OCI-M2 (cell line): ENCODE measurements at regions not wholly inside any gene's neighbourhood (a gene's known extent, or its start where the extent isn't known, plus 50 kb on each side); places are given as distances from the start of the nearest gene placed in this dataset.
"Not testable (repeated sequence)": the region's sequence is repeated elsewhere in the genome, so short reads cannot be mapped to it uniquely, and the experiment has no call there.

Experiments
- DNase-seq: peaks from one replicate; lab custom pipeline; 2025; ENCODE audit not compliant: unreplicated experiment; lab: John Stamatoyannopoulos, UW

- no peak for DNase-seq
Measured at GRCh38 chr13:38159710-38160109, 189.9 kb upstream of the UFM1 start.

DNA sequence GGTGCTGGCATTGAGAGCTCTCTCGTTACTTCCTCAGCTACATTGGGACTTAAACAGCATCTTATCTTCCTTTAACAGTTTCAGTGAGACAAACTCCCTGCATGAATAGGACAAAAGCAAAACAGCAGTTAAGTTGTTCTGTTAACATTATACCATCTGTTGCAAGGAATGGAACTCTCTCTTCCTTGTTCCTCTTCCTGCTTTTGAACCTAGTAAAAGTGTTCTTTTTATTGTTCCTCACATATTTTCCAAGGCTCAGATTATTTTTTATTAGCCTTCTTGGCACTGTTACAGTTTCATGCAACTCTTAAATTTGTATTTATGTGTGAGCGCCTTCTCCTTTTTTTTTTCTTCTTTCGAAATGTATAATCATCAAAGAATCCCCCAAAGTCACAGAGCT, 202.6 kb upstream of the UFM1 start:
- DNase-seq = no peak

- no peak for DNase-seq
Measured at GRCh38 chr13:38141792-38142191, 207.9 kb upstream of the UFM1 start.

DNA sequence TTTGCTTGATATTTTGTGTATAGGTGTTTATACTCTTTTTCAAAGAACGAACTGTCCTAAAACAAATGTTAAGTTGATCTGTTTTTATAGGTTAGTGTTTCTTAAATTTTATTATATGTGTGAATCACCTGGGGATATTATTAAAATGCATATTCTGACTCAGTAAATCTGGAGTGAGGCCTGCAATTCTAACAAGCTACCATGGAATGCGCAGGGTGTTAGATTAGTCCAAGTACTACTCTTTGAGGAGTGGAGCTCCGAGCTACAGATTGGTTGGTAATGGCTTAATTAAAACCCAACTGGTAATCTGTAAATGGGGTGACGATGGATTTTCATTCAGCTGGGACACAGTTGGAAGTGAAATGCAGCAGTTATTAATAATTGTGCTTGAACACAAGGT, 214.1 kb upstream of the UFM1 start:
- no peak for DNase-seq

- no peak for DNase-seq
Measured at GRCh38 chr13:38121267-38121666, 228.4 kb upstream of the UFM1 start.

GRCh38 chr13:38103851-38104250, 234.3 kb upstream of the TRPC4 start:
- no peak for DNase-seq

GRCh38 chr13:38099751-38100150, 230.2 kb upstream of the TRPC4 start:
- DNase-seq = no peak

DNA sequence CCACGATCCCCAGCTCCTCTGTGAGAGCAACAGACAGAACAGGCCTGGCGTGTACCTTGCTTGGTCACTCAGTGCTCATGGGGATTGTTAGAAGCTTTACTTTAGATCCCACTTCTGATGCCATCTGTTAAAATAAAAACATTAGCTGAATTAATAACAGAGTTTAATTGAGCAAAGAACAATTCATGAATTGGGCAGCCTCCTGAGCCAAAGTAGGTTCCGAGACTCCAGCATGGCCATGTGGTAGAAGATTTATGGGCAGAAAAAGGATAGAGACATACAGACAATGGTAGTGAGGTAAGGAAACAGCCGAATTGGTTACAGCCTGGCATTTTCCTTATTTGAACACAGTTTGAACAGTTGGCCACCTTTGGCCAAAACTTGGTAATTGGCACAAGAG, 223.9 kb upstream of the TRPC4 start:
- no peak for DNase-seq

DNA sequence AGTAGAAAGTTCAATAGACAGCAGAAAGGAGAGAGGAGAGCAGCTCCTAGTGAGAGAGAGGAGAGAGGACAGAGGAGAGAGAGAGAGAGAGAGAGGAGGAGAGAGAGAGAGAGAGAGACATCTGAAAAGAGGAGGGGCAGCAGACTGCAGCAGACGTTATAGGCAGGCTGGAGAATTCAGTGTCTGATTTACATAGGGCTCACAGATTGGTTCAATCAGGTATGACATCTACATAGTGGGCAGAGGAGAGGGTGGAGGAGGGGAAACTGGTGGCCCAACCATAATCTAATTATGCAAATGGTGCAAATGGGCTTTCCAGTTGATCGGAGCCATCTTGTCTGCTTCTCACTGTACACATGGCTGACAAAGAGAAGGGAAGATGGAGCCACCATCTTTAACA, 221.3 kb upstream of the TRPC4 start:
- DNase-seq = no peak

- no peak for DNase-seq
Measured at GRCh38 chr13:38086721-38087120, 217.1 kb upstream of the TRPC4 start.

- no peak for DNase-seq
Measured at GRCh38 chr13:38086013-38086412, 216.4 kb upstream of the TRPC4 start.

- DNase-seq = no peak
Measured at GRCh38 chr13:38073931-38074330, 204.4 kb upstream of the TRPC4 start.

- no peak for DNase-seq
Measured at GRCh38 chr13:38072696-38073095, 203.1 kb upstream of the TRPC4 start.

DNA sequence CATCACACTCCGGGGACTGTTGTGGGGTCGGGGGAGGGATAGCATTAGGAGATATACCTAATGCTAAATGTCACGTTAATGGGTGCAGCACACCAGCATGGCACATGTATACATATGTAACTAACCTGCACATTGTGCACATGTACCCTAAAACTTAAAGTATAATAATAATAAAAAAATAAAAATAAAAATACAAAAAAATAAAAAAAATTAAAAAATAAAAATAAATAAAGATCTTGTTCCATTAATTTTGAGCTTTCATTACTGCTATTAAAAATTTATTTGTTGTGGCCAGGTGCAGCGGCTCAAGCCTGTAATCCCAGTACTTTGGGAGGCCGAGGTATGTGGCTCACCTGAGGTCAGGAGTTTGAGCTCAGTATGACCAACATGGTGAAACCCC, 201.8 kb upstream of the TRPC4 start:
- not testable (repeated sequence) for DNase-seq

GRCh38 chr13:38053896-38054295, 184.3 kb upstream of the TRPC4 start:
- no peak for DNase-seq

- no peak for DNase-seq
Measured at GRCh38 chr13:38046049-38046376, 176.4 kb upstream of the TRPC4 start.

DNA sequence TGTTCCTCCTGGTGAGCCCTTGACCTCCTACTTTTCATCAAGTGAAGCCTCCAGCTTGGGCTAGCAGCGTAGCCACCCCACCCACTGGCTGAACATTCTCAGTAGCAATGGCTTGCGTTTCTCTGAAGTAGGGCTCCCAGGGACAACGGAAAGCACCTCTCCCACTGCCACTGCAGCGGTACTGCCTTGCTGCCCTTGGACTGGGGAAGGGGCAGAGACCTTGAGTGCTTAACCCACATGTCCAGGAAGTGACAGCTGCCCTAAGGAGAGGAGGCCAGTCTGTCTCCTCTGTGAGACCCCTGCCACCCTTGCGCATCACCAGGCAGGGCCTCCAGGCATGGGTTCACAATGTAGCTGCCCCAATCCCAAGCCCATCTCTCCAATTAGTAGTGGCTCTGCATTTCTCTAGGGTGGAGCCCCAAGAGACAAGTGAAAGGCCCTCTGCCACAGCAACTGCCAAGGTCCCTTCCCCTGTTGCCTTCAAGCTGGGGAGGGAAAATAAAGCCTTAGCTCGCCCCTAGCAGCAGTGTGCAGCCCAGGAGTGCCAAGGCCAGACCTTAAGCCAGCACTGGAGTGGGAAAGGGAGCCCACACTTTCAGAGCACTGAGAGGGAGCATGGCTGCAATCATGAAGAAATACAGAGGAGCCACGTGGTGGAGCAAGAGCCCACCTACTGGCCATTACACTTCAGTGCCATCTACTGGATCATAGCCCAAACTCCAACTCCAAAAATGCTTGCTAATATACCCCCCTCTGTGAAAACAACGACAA, 175.9 kb upstream of the TRPC4 start:
- no peak for DNase-seq

DNA sequence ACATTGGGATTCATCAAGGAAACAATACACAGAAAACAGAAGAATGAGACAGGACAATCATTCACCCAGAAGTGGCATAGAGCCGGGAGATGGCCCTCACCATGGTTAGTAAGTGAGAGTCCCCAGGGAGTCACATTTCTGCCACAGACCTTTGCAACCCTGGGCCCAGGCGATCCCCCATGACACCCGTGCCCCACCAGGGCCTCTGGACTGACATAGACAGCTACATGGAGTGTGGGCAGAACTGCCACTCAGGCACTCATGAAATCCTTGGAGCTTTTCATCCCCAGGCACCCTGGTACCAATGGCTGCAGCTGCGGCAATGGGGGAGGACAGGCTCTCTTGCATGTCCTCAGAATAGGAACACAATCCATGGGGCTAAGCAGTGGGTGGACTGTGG, 174.5 kb upstream of the TRPC4 start:
- DNase-seq = no peak

- no peak for DNase-seq
Measured at GRCh38 chr13:38042771-38043170, 173.2 kb upstream of the TRPC4 start.

GRCh38 chr13:38024431-38024830, 154.9 kb upstream of the TRPC4 start:
- DNase-seq = no peak

- no peak for DNase-seq
Measured at GRCh38 chr13:38017320-38017719, 147.7 kb upstream of the TRPC4 start.

- no peak for DNase-seq
Measured at GRCh38 chr13:38013676-38014075, 144.1 kb upstream of the TRPC4 start.

- no peak for DNase-seq
Measured at GRCh38 chr13:38012096-38012495, 142.5 kb upstream of the TRPC4 start.
